NCI-H2081 (cell line): ENCODE measurements at regions not wholly inside any gene's neighbourhood (a gene's known extent, or its start where the extent isn't known, plus 50 kb on each side); places are given as distances from the start of the nearest gene placed in this dataset.
A peak's percentile ranks its signal among the peaks of the same experiment; 100 is the strongest.
"Not testable (repeated sequence)": the region's sequence is repeated elsewhere in the genome, so short reads cannot be mapped to it uniquely, and the experiment has no call there.

Experiments
- DNase-seq, 2 experiments: peaks; one replicate each; lab custom pipeline; 2025; lab: John Stamatoyannopoulos, UW

GRCh38 chr12:83933615-83934014 lies 979.0 kb downstream of the SLC6A15 start:
- no peak for DNase-seq

DNA sequence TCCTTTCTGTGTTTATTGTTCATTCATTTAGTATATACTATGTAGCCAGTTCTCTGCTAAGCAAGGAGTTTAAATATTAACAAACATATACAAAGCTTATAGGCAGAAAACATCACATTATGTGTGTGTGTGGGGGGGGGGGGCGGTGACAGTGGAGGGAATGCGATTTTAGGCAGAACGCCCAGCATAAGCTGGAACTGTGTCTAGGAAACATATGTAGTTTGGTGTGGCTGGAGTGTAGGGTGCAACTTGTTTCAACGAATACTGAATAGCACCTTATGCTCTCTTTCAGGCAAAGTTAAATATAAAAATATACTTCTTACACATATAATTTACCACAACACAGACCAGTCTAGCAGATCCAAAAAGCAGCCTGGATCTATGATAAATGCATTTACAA lies 980.6 kb downstream of the SLC6A15 start:
- peak in 1 of 2 experiments; percentile 4 for DNase-seq

- DNase-seq = no peak
Measured at GRCh38 chr12:83931451-83931850, 981.1 kb downstream of the SLC6A15 start.

DNA sequence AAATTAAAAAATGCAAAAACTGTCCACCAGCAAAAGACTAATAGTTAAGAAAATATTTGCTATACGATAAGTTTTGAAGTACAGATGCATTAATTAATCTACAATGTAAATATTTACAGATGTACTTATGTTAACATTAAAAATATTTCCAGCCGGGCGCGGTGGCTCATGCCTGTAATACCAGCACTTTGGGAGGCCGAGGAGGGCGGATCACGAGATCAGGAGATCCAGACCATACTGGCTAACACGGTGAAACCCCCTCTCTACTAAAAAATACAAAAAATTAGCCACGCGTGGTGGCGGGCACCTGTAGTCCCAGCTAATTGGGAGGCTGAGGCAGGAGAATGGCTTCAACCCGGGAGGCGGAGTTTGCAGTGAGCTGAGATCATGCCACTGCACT lies 982.8 kb downstream of the SLC6A15 start:
- not testable (repeated sequence) for DNase-seq

DNA sequence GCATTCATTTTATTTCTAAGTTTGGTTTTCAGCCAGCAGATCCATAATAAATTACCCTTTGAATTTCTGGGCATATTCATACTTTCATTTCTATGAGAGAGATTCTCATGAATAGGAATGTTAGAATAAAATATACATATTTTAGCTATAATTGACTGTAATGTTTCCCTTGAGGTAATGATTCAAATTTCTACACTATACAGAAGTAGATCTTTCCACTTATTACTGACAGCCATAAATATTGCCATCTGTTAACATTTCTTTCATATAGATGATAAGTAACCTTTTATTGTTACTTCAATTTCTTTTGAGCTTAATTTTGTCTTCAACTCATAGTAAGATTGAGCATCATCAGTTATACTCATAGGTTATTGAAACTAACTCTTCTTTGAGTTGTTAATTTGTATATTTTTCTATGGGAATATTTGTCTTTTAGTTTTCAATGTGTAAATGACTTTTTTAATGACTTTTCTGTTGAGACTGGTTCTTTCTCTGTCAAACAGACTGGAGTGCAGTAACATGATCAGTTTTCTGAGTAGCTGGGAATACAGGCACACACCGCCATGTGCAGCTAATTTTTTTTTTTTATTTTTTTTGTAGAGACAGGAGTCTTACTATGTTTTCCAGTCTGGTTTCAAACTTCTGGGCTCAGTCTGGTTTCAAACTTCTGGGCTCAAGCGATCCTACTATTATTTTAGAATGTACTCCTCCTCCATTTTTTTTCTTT lies 991.6 kb downstream of the SLC6A15 start:
- no peak for DNase-seq

DNA sequence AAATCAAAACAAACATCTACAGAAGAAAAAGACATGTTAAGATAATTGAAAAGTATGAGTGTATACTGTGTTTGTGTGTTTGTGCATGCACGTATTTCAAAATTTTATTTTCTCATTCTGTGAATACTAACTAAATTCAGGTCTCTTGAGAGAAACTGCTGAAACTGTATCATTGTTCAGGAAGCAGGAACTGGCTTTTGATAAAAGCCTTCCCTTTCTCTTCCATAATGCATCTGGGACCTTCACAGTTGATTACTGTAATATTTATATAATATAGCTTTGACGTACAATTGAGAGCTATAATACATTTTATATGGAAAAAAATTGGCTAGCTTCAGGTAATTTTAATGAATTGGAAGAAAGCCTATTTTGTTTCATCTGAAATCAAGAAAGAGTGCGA lies 993.5 kb downstream of the SLC6A15 start:
- DNase-seq = no peak

GRCh38 chr12:83904175-83904574 lies 1008.4 kb downstream of the SLC6A15 start:
- no peak for DNase-seq

DNA sequence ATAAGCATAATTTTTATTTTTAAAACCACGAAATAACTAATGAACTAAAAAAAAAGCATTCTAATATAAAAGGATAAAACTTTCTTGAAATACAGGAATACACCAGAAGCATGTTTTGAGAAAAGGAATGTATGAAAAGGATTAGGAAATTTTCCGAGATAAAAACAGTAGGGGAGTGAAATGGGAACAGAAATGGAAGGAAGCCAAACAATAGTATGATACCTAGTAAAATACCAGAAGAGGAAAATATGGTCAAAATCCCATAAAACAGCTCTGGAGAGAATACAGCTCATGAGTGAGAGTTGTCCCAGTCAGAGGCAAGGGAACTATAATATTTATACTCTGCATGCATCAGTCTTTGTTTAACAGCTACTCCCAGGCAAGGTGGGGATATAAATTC lies 1016.2 kb downstream of the SLC6A15 start:
- DNase-seq = no peak

DNA sequence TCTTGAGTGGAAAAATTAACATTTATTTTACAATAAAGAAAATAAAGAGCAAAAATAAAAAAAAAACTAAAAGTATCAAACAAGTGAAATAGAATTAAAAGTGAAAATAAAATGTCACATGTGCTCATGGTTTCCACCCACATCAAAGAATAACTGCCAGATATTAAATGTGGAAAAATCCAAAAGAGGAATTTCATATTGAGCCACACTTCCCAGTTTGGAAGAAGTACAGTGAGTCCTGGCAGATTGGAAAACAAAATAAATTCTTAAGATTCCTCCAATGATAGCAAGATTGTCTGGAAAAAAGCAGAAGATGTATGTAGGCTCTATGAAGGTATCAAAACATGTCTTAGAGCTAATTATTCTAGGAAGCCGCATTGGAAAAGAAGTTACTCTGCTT lies 1019.5 kb downstream of the SLC6A15 start:
- no peak for DNase-seq

DNA sequence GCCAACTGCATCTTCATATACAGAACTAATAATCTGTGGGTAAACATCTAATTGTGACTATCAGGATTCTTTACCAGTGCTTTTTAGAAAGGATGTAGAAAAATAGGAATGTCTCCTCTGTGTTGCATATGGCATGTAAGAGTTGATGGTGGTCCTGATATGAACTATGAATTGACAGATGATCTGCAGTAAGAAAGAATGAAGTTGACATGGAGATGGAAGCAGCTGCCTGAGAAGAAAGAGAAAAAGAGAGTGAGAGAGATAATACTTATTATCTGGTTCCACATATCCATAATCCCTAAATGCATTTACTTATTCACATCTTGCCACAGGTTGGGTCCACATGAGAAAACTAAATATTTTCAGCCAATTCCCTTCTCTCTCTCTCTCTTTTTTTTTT lies 1022.9 kb downstream of the SLC6A15 start:
- DNase-seq = no peak

DNA sequence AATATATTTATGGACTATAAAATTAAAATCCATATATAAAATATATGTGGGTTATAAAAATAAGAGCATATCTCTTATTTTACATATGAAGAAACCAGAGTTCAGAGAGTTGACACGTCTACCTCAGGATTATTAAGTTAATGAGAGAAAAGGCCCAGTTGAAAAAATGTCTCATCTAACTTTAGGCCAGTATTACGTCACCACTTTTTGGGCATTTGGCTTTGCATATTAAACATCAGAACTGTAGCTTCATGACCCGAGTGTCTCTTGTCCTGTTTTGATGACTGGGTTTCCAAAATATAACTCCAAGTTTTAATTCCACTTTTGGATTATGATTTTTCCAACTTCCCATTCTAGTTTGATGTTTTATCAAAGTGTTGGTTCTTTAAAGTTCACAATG lies 1026.1 kb downstream of the SLC6A15 start:
- no peak for DNase-seq

DNA sequence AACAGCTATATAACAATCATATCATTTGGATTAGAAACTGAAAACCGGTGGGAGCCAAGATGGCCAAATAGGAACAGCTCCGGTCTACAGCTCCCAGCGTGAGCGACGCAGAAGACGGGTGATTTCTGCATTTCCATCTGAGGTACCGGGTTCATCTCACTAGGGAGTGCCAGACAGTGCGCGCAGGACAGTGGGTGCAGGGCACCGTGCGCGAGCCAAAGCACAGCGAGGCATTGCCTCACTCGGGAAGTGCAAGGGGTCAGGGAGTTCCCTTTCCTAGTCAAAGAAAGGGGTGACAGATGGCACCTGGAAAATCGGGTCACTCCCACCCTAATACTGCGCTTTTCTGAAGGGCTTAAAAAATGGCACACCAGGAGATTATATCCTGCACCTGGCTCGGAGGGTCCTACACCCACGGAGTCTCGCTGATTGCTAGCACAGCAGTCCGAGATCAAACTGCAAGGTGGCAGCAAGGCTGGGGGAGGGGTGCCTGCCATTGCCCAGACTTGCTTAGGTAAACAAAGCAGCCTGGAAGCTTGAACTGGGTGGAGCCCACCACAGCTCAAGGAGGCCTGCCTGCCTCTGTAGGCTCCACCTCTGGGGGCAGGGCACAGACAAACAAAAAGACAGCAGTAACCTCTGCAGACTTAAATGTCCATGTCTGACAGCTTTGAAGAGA lies 1041.5 kb downstream of the SLC6A15 start:
- DNase-seq = not testable (repeated sequence)

GRCh38 chr12:83866477-83866876 lies 1046.1 kb downstream of the SLC6A15 start:
- DNase-seq = no peak

DNA sequence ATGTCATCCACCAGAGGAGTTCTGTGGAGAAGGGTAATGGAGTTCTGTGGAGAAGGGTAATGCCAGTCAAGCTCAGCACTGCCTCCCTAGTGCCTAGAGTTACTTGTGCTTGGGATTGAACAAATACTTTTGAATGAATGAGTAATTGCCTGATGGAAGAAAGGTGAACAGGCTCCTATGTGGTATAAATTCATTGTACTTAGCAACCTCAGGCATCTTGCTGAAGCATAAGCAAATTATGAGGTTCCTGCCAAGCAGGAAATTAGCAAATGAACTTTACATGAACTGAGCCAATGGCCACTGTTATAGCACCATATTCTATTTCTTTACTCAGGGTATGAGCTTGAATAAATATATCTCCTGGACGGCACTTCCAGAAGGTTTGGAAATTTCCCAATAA lies 1047.2 kb downstream of the SLC6A15 start:
- no peak for DNase-seq

- DNase-seq = no peak
Measured at GRCh38 chr12:83864054-83864453, 1048.5 kb downstream of the SLC6A15 start.

DNA sequence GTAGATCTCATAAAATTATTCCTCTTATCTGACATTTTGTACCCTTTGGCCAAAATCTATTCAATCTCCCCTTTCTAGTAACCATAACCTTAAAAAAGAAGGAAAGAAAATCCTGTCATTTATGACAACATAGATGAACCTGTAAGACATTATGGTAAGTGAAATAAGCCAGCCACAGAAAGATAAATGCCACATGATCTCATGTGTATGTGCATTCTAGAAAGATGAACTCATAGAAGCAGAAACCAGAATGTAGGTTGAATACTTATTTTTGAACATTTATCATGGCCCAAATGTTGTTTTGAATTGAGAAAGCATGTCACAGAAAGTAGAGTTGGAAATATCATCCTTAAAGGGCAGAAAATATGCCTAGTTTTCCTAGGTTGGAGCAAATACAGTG lies 1053.6 kb downstream of the SLC6A15 start:
- no peak for DNase-seq

GRCh38 chr12:83856803-83857202 lies 1055.8 kb downstream of the SLC6A15 start:
- no peak for DNase-seq

GRCh38 chr12:83850531-83850930 lies 1062.1 kb downstream of the SLC6A15 start:
- DNase-seq = no peak

DNA sequence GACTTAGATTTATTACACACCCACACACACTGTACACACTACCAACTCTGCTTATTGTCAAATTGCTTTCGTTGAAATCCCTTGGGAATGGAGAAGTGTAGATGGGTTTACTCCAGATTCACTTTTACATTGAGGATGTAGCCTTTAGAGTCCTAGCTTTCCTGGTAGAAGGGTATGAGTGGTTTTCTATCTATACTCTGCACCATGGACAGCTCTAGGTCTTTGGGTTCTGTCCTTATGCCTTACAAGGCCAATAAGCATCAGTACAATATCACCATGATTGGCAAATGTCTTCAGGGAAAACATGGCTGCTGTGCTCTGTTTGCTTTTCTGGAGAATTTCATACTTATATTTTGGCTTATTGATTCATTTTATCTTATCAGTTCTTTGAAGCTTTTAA lies 1063.9 kb downstream of the SLC6A15 start:
- no peak for DNase-seq

DNA sequence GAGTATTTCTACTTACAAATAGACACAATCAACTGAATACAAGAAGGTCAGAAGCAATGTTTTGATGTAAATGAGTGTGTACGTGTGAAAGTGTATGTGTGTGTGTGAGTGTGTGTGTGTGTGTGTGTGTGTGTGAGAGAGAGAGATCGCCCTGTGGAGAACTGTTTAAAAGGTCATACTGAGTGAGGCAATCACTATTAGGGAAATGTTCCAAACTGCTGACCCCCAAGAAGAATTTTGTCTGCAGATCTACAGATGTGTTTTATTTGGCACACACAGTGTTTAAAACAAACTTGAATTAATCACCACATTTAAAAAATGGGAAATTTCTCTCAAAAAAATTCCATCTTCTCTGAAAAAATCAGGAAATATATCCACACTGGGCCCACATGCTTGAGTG lies 1069.1 kb downstream of the SLC6A15 start:
- DNase-seq = no peak

- no peak for DNase-seq
Measured at GRCh38 chr12:83841620-83842019, 1071.0 kb downstream of the SLC6A15 start.

- peak in 1 of 2 experiments; percentile 16 for DNase-seq
Measured at GRCh38 chr12:83827860-83828259, 1084.7 kb downstream of the SLC6A15 start.

GRCh38 chr12:83827193-83827592 lies 1085.4 kb downstream of the SLC6A15 start:
- no peak for DNase-seq

DNA sequence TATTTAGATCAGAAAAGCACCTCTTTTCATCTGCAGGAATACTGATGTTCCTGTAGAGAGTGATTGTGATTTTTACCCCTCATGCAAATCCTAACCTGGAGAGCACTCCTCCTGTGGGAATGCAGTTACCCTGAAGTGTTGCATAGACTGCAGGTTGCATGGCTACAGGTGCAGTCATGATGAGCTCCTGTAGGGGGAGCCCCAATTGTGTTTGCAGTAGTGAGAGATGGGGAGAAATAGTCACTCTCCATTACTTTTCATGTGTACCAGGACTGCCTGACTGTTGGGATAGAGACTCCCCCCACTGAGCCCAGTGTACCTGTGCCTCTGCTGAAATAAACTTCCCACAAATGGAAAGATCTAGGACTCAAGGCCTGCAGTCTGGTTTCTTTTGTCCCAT lies 1086.5 kb downstream of the SLC6A15 start:
- DNase-seq = peak in 1 of 2 experiments; percentile 22
